Tibial nerve (tissue), 4 donors: ENCODE measurements at regions not wholly inside any gene's neighbourhood (a gene's known extent, or its start where the extent isn't known, plus 50 kb on each side); places are given as distances from the start of the nearest gene placed in this dataset.

ENCODE experiments used
- EP300 ChIP-seq, 2 donors: sonication (generic); formaldehyde crosslinking; IDR thresholded peaks; one replicate each; pipeline ENCODE4 v1.6.1; 2017; ENCODE audit warnings: antibody characterized with exemption in 2 of 2, mild to moderate bottlenecking in 1 of 2
- POLR2A ChIP-seq, 2 donors: fragments of 450-650 bp; IDR thresholded peaks; one replicate each; pipeline ENCODE4 v1.6.1; 2017; ENCODE audit warnings: antibody characterized with exemption in 2 of 2, mild to moderate bottlenecking in 2 of 2, moderate library complexity in 2 of 2
- TF ChIP-seq, protein P1 (sequence below), 5 experiments: fragments of 200-600 bp in 3 of 5; fragments of 450-650 bp in 2 of 5; sonication (generic) in 3 of 5; IDR thresholded peaks; one replicate each; pipeline ENCODE4 v1.5.1; 2016 to 2019; ENCODE audit warnings: antibody characterized with exemption in 5 of 5, mild to moderate bottlenecking in 3 of 5, moderate library complexity in 2 of 5

GRCh38 chr17:69950701-69951418, 124.2 kb upstream of the KCNJ16 start:
- TF ChIP-seq, protein P1, sequence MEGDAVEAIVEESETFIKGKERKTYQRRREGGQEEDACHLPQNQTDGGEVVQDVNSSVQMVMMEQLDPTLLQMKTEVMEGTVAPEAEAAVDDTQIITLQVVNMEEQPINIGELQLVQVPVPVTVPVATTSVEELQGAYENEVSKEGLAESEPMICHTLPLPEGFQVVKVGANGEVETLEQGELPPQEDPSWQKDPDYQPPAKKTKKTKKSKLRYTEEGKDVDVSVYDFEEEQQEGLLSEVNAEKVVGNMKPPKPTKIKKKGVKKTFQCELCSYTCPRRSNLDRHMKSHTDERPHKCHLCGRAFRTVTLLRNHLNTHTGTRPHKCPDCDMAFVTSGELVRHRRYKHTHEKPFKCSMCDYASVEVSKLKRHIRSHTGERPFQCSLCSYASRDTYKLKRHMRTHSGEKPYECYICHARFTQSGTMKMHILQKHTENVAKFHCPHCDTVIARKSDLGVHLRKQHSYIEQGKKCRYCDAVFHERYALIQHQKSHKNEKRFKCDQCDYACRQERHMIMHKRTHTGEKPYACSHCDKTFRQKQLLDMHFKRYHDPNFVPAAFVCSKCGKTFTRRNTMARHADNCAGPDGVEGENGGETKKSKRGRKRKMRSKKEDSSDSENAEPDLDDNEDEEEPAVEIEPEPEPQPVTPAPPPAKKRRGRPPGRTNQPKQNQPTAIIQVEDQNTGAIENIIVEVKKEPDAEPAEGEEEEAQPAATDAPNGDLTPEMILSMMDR (IDR thresholded peaks at IDR 0.05): no peak
- TF ChIP-seq EP300 (IDR thresholded peaks at IDR 0.05) (no peak), POLR2A (IDR thresholded peaks at IDR 0.05) (no peak)
